ENCODE measurements at regions not wholly inside any gene's neighbourhood (a gene's known extent, or its start where the extent isn't known, plus 50 kb on each side); places are given as distances from the start of the nearest gene placed in this dataset.
"Not testable (repeated sequence)": the region's sequence is repeated elsewhere in the genome, so short reads cannot be mapped to it uniquely, and the experiment has no call there.

GRCh38 chr5:108503986-108504385 is 122.1 kb upstream of the FBXL17 start:
- Histone ChIP-seq H3K4me3 (ENCODE audit: low read depth, low read length) (no peak overlapping the region), H3K36me3 (ENCODE audit: control insufficient read depth, insufficient read depth, low read length) (no peaks in the 10 kb centered on the region), H3K27me3 (ENCODE audit: control insufficient read depth, insufficient read depth, low read length) (no peaks in the 10 kb centered on the region)
- POLR2A ChIA-PET, result no interaction called here
- DNase-seq (ENCODE audit: low read depth), result no peak
- TF ChIP-seq CTCF (IDR thresholded peaks at IDR 0.05; ENCODE audit: insufficient read depth, low read depth, low read length), result no peak
- CTCF ChIA-PET, result interaction anchor here (1.1 kb wide), 1 partner anchor 135 kb away, joined by 3 read pairs; no protein-coding TSS in a partner anchor

GRCh38 chr5:108495615-108496014 is 113.7 kb upstream of the FBXL17 start:
- DNase-seq (ENCODE audit: low read depth); POLR2A ChIA-PET; H3K27me3 ChIP-seq (ENCODE audit: control insufficient read depth, insufficient read depth, low read length); H3K4me3 ChIP-seq (ENCODE audit: low read depth, low read length); H3K36me3 ChIP-seq (ENCODE audit: control insufficient read depth, insufficient read depth, low read length); CTCF ChIA-PET: not testable (repeated sequence)

GRCh38 chr5:108487951-108488350 is 106.1 kb upstream of the FBXL17 start:
- ChIA-PET CTCF (no interaction called here), POLR2A (no interaction called here)
- DNase-seq (ENCODE audit: low read depth), result no peak
- Histone ChIP-seq H3K4me3 (ENCODE audit: low read depth, low read length) (no peak overlapping the region), H3K36me3 (ENCODE audit: control insufficient read depth, insufficient read depth, low read length) (no peaks in the 10 kb centered on the region), H3K27me3 (ENCODE audit: control insufficient read depth, insufficient read depth, low read length) (no peaks in the 10 kb centered on the region)
- no peak for TF ChIP-seq CTCF (IDR thresholded peaks at IDR 0.05; ENCODE audit: insufficient read depth, low read depth, low read length)

GRCh38 chr5:108484035-108484434 is 102.1 kb upstream of the FBXL17 start:
- ChIA-PET POLR2A (no interaction called here), CTCF (no interaction called here)
- TF ChIP-seq CTCF (IDR thresholded peaks at IDR 0.05; ENCODE audit: insufficient read depth, low read depth, low read length), result no peak
- Histone ChIP-seq H3K36me3 (ENCODE audit: control insufficient read depth, insufficient read depth, low read length) (no peaks in the 10 kb centered on the region), H3K4me3 (ENCODE audit: low read depth, low read length) (no peak overlapping the region), H3K27me3 (ENCODE audit: control insufficient read depth, insufficient read depth, low read length) (no peaks in the 10 kb centered on the region)
- DNase-seq (ENCODE audit: low read depth), result no peak

- no peak overlapping the region for H3K4me3 ChIP-seq (ENCODE audit: low read depth, low read length)
- ChIA-PET POLR2A (no interaction called here), CTCF (no interaction called here)
- DNase-seq (ENCODE audit: low read depth), result no peak
- H3K27me3 ChIP-seq (ENCODE audit: control insufficient read depth, insufficient read depth, low read length), result no peaks in the 10 kb centered on the region
- no peaks in the 10 kb centered on the region for H3K36me3 ChIP-seq (ENCODE audit: control insufficient read depth, insufficient read depth, low read length)
- peak; percentile 37 for TF ChIP-seq CTCF (IDR thresholded peaks at IDR 0.05; ENCODE audit: insufficient read depth, low read depth, low read length)
These were observed 99.5 kb upstream of the FBXL17 start for GRCh38 chr5:108481355-108481931.

GRCh38 chr5:108472237-108472636 is 90.3 kb upstream of the FBXL17 start:
- Histone ChIP-seq H3K36me3 (ENCODE audit: control insufficient read depth, insufficient read depth, low read length) (no peaks in the 10 kb centered on the region), H3K27me3 (ENCODE audit: control insufficient read depth, insufficient read depth, low read length) (no peaks in the 10 kb centered on the region), H3K4me3 (ENCODE audit: low read depth, low read length) (no peak overlapping the region)
- CTCF ChIA-PET, result no interaction called here
- no peak for TF ChIP-seq CTCF (IDR thresholded peaks at IDR 0.05; ENCODE audit: insufficient read depth, low read depth, low read length)
- POLR2A ChIA-PET, result no interaction called here
- no peak for DNase-seq (ENCODE audit: low read depth)
